ENCODE measurements at regions not wholly inside any gene's neighbourhood (a gene's known extent, or its start where the extent isn't known, plus 50 kb on each side); places are given as distances from the start of the nearest gene placed in this dataset.

DNA sequence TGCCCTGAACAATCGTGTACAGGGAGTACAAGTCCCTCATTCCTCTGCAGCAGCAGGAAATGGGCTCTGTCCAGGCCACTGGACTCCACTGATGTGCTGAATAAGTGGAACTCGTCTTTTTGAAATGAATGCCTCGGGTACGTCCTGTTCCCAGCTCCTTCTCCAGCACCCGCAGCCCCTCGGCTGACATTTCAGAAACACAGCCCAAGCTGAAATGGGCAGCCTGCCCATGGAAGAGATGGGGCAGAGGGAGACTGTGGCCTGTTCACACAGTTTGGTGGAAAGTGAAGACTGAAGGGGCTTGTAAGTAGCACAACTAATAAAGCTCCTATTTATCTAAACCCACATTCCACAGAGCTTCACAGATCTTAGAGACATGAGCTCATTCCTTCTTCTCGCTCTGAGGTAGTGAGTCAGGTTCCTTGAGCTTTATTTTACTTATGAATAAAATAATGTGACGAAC is 498.6 kb downstream of the TXNL1 start:
- DNase-seq: no peak
- no peaks in the 10 kb centered on the region for H3K36me3 ChIP-seq
- H3K27ac ChIP-seq: no peak overlapping the region
- no peaks in the 10 kb centered on the region for H3K27me3 ChIP-seq (ENCODE audit: insufficient read depth, low read depth, severe bottlenecking)
- H3K9me3 ChIP-seq (ENCODE audit: severe bottlenecking): no peaks in the 10 kb centered on the region
- TF ChIP-seq CTCF (IDR thresholded peaks at IDR 0.05; ENCODE audit: low read depth, low read length): no peak
- no peak overlapping the region for H3K4me3 ChIP-seq (ENCODE audit: low read depth, low read length)

DNA sequence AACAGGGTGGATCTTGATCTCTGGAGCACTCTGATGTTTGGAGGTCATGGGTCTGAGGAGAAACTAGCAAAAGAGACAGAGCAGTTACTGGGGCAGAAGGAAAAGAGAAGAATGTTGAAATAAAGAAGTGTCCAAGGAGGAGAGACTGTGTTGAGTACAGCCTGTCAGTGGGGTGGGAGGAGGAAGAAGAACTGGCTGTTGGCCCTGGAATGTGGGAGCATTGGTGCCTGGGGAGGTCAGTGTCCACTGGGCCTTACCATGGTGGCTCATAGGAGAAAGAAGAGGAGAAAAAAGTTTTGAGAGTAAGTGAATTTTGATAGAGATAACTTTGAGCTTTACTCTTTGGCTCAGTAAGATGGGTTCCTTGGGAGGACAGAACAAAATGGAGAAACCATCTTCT is 499.0 kb downstream of the TXNL1 start:
- no peak for TF ChIP-seq CTCF (IDR thresholded peaks at IDR 0.05; ENCODE audit: low read depth, low read length)
- H3K27ac ChIP-seq: no peak overlapping the region
- H3K36me3 ChIP-seq: no peaks in the 10 kb centered on the region
- no peak for DNase-seq
- no peaks in the 10 kb centered on the region for H3K27me3 ChIP-seq (ENCODE audit: insufficient read depth, low read depth, severe bottlenecking)
- H3K4me3 ChIP-seq (ENCODE audit: low read depth, low read length): no peak overlapping the region
- no peaks in the 10 kb centered on the region for H3K9me3 ChIP-seq (ENCODE audit: severe bottlenecking)

DNA sequence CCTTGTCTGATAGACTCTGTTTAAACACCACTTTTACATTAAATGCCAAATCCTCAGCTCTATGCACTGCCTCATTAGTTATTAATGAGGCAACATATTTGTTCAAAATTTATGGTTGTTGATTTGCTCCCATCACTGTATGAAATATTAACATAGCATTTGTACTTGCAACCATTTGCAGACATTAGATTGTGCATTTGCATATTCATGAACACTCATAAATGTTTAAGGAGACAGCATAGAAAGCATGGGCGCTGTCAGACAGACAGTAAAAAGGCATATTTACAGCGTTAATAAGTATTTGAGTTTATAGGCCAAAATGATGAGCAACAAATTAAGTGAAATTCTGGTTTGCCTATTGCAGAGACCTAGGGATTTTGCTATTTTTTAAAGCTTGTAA is 502.3 kb downstream of the TXNL1 start:
- no peak for TF ChIP-seq CTCF (IDR thresholded peaks at IDR 0.05; ENCODE audit: low read depth, low read length)
- no peaks in the 10 kb centered on the region for H3K9me3 ChIP-seq (ENCODE audit: severe bottlenecking)

GRCh38 chr18:56130481-56130880 is 507.9 kb downstream of the TXNL1 start:
- Histone ChIP-seq H3K9me3 (ENCODE audit: severe bottlenecking) (no peaks in the 10 kb centered on the region), H3K4me3 (ENCODE audit: low read depth, low read length) (no peak overlapping the region), H3K27me3 (ENCODE audit: insufficient read depth, low read depth, severe bottlenecking) (no peaks in the 10 kb centered on the region), H3K27ac (no peak overlapping the region), H3K36me3 (no peaks in the 10 kb centered on the region)
- DNase-seq: no peak
- TF ChIP-seq CTCF (IDR thresholded peaks at IDR 0.05; ENCODE audit: low read depth, low read length): no peak

More for the DNA sequence above, 502.3 kb downstream of the TXNL1 start:
- Histone ChIP-seq H3K36me3 (no peaks in the 10 kb centered on the region), H3K27me3 (ENCODE audit: insufficient read depth, low read depth, severe bottlenecking) (no peaks in the 10 kb centered on the region), H3K27ac (no peak overlapping the region), H3K4me3 (ENCODE audit: low read depth, low read length) (no peak overlapping the region)
- DNase-seq: no peak

GRCh38 chr18:56128153-56128791 is 510.1 kb downstream of the TXNL1 start:
- Histone ChIP-seq H3K4me3 (ENCODE audit: low read depth, low read length) (no peak overlapping the region), H3K36me3 (no peaks in the 10 kb centered on the region), H3K9me3 (ENCODE audit: severe bottlenecking) (no peaks in the 10 kb centered on the region), H3K27me3 (ENCODE audit: insufficient read depth, low read depth, severe bottlenecking) (no peaks in the 10 kb centered on the region), H3K27ac (no peak overlapping the region)
- TF ChIP-seq CTCF (IDR thresholded peaks at IDR 0.05; ENCODE audit: low read depth, low read length): no peak
- DNase-seq: no peak
